H1 (cell line): ENCODE measurements at regions not wholly inside any gene's neighbourhood (a gene's known extent, or its start where the extent isn't known, plus 50 kb on each side); places are given as distances from the start of the nearest gene placed in this dataset.

ENCODE experiments used
- CTCF ChIA-PET: fragments of 300-600 bp; sonication (Branson Sonifier 250); formaldehyde crosslinking; loops from one replicate; lab custom pipeline; 2021; ENCODE audit not compliant: partially characterized antibody; lab: Charles Lee
- POLR2A ChIA-PET: fragments of 300-600 bp; sonication (Branson Sonifier 250); formaldehyde crosslinking; loops from one replicate; lab custom pipeline; 2021; ENCODE audit warnings: inconsistent platforms; ENCODE audit not compliant: partially characterized antibody; lab: Charles Lee
- DNase-seq, 2 experiments: peaks; one replicate each; pipeline versions ENCODE4 v3.0.0 to v3.0.0-alpha.2; 2010 to 2022; ENCODE audit warnings: low spot score in 2 of 2, low read depth in 1 of 2, mixed read lengths in 1 of 2
- FAIRE-seq: peaks from 2 replicates; lab custom pipeline; 2011; peaks lifted over from hg19 to GRCh38; lab: Jason Lieb, UNC
- H2AFZ ChIP-seq: 2 replicates; pipeline ENCODE4 v1.8.1; 2012; ENCODE audit warnings: low read length, inconsistent platforms
- H2AK5ac ChIP-seq: 2 replicates; pipeline ENCODE4 v1.6.1; 2013; ENCODE audit warnings: low read depth, low read length
- H2BK120ac ChIP-seq: replicated peaks from 2 replicates; pipeline ENCODE3; 2013; ENCODE audit warnings: low read depth, low read length, inconsistent platforms
- H2BK12ac ChIP-seq: 2 replicates; pipeline ENCODE4 v1.6.1; 2013; ENCODE audit warnings: low read depth, low read length
- H2BK15ac ChIP-seq: 2 replicates; pipeline ENCODE4 v1.6.1; 2013; ENCODE audit warnings: low read length
- H2BK20ac ChIP-seq: 2 replicates; pipeline ENCODE4 v1.6.1; 2013; ENCODE audit warnings: low read length
- H2BK5ac ChIP-seq: 2 replicates; pipeline ENCODE4 v1.6.1; 2013; ENCODE audit warnings: low read depth, low read length
- H3K14ac ChIP-seq: 2 replicates; pipeline ENCODE4 v1.6.1; 2013; ENCODE audit warnings: inconsistent platforms; ENCODE audit not compliant: insufficient read length
- H3K18ac ChIP-seq: 2 replicates; pipeline ENCODE4 v1.6.1; 2013; ENCODE audit warnings: low read length; ENCODE audit errors: extremely low read depth
- H3K23ac ChIP-seq: 2 replicates; pipeline ENCODE4 v1.6.1; 2013; ENCODE audit warnings: inconsistent platforms; ENCODE audit not compliant: insufficient read length
- H3K23me2 ChIP-seq: 2 replicates; pipeline ENCODE4 v1.6.1; 2013; ENCODE audit warnings: low read depth, low read length
- H3K27ac ChIP-seq: 2 replicates; pipeline ENCODE4 v1.6.1; 2011; ENCODE audit warnings: low read depth, low read length, inconsistent platforms
- H3K27me3 ChIP-seq, 4 experiments: replicated peaks in 1 of 4; 1 replicate in 1 of 4; 2 replicates in 3 of 4; pipeline versions ENCODE4 v1.6.1 to v1.8.1; 2011 to 2013; ENCODE audit warnings: low read length in 3 of 4, mild to moderate bottlenecking in 3 of 4, inconsistent platforms in 2 of 4, mixed read lengths in 2 of 4, moderate library complexity in 1 of 4; ENCODE audit not compliant: control insufficient read depth in 3 of 4, insufficient read depth in 3 of 4; ENCODE audit errors: extremely low read depth in 1 of 4
- H3K36me3 ChIP-seq, 4 experiments: 2 replicates each; pipeline versions ENCODE4 v1.6.1 to v1.8.1; 2011 to 2013; ENCODE audit warnings: mild to moderate bottlenecking in 4 of 4, low read length in 3 of 4, moderate library complexity in 2 of 4, control low read depth in 1 of 4, inconsistent platforms in 1 of 4; ENCODE audit not compliant: insufficient read depth in 4 of 4, control insufficient read depth in 2 of 4
- H3K4ac ChIP-seq: replicated peaks from 2 replicates; pipeline ENCODE3; 2013; ENCODE audit warnings: low read length, low read depth, mixed read lengths, inconsistent platforms; ENCODE audit not compliant: insufficient read length
- H3K4me1 ChIP-seq, 4 experiments: replicated peaks in 1 of 4; 1 replicate in 1 of 4; 2 replicates in 3 of 4; pipeline versions ENCODE4 v1.6.1 to v1.8.1; 2011 to 2013; ENCODE audit warnings: low read length in 3 of 4, inconsistent platforms in 2 of 4, mixed read lengths in 1 of 4; ENCODE audit not compliant: insufficient read depth in 4 of 4, control insufficient read depth in 3 of 4
- H3K4me2 ChIP-seq, 2 experiments: 2 replicates each; pipeline versions ENCODE4 v1.6.1 to v1.8.1; 2011 to 2013; ENCODE audit warnings: low read depth in 2 of 2, low read length in 2 of 2, control low read depth in 1 of 2, inconsistent platforms in 1 of 2, mild to moderate bottlenecking in 1 of 2; ENCODE audit not compliant: insufficient read depth in 1 of 2
- H3K4me3 ChIP-seq, 4 experiments: fragments of 200-600, 300-600 bp in 1 of 4; sonication (generic), shearing (Covaris generic), sonication (Bioruptor Twin) in 1 of 4; 2 replicates each; pipeline versions ENCODE4 v1.5.1 to v1.8.1; 2011 to 2016; ENCODE audit warnings: low read length in 4 of 4, low read depth in 3 of 4, control low read depth in 2 of 4, inconsistent platforms in 2 of 4, mild to moderate bottlenecking in 2 of 4, mixed read lengths in 1 of 4, moderate library complexity in 1 of 4; ENCODE audit not compliant: insufficient read depth in 2 of 4; ENCODE audit errors: extremely low read depth in 1 of 4
- H3K56ac ChIP-seq: replicated peaks from 2 replicates; pipeline ENCODE3; 2013; ENCODE audit warnings: low read depth, mild to moderate bottlenecking, mixed read lengths, low read length, inconsistent platforms; ENCODE audit not compliant: insufficient read length
- H3K79me1 ChIP-seq: 2 replicates; pipeline ENCODE4 v1.6.1; 2013; ENCODE audit warnings: low read depth, low read length, control low read depth
- H3K79me2 ChIP-seq, 2 experiments: 2 replicates each; pipeline versions ENCODE4 v1.6.1 to v1.8.1; 2012 to 2013; ENCODE audit warnings: low read length in 2 of 2, mild to moderate bottlenecking in 2 of 2, inconsistent platforms in 1 of 2; ENCODE audit not compliant: insufficient read depth in 2 of 2, control insufficient read depth in 1 of 2
- H3K9ac ChIP-seq, 4 experiments: replicated peaks in 1 of 4; 1 replicate in 1 of 4; 2 replicates in 3 of 4; pipeline versions ENCODE4 v1.6.1 to v1.8.1; 2011 to 2013; ENCODE audit warnings: low read depth in 3 of 4, low read length in 3 of 4, control low read depth in 2 of 4, mild to moderate bottlenecking in 2 of 4, moderate library complexity in 2 of 4, inconsistent platforms in 1 of 4; ENCODE audit errors: extremely low read depth in 1 of 4
- H3K9me3 ChIP-seq, 2 experiments: 2 replicates each; pipeline versions ENCODE4 v1.6.1 to v1.8.1; 2012 to 2013; ENCODE audit warnings: mild to moderate bottlenecking in 2 of 2, moderate library complexity in 2 of 2, control low read depth in 1 of 2, inconsistent platforms in 1 of 2, low read depth in 1 of 2, low read length in 1 of 2, mixed read lengths in 1 of 2; ENCODE audit not compliant: insufficient read depth in 2 of 2
- H4K20me1 ChIP-seq, 2 experiments: replicated peaks in 1 of 2; 2 replicates each; pipeline versions ENCODE3 to v1.8.1; 2011 to 2013; ENCODE audit warnings: inconsistent platforms in 2 of 2, low read length in 2 of 2, mild to moderate bottlenecking in 1 of 2; ENCODE audit not compliant: insufficient read depth in 2 of 2, control insufficient read depth in 1 of 2
- H4K5ac ChIP-seq: 2 replicates; pipeline ENCODE4 v1.6.1; 2013; ENCODE audit warnings: low read length, low read depth, mixed read lengths, inconsistent platforms; ENCODE audit not compliant: insufficient read length
- H4K8ac ChIP-seq: 2 replicates; pipeline ENCODE4 v1.8.0; 2013; ENCODE audit warnings: mild to moderate bottlenecking, moderate library complexity, low read length, inconsistent platforms; ENCODE audit not compliant: insufficient read depth; ENCODE audit errors: extremely low read depth
- H4K91ac ChIP-seq: replicated peaks from 2 replicates; pipeline ENCODE3; 2013; ENCODE audit warnings: low read length, mixed read lengths, inconsistent platforms; ENCODE audit not compliant: insufficient read length
- ATF3 ChIP-seq: IDR thresholded peaks from 2 replicates; pipeline ENCODE4 v1.6.1; 2011; ENCODE audit warnings: low read depth, mild to moderate bottlenecking, low read length; ENCODE audit not compliant: insufficient read depth
- CBX5 ChIP-seq: fragments of 300-800, 300-1000 bp; sonication (generic); IDR thresholded peaks from 2 replicates; pipeline ENCODE4 v1.7.1; 2016; ENCODE audit warnings: antibody characterized with exemption, low read length, low read depth
- EGR1 ChIP-seq: IDR thresholded peaks from 2 replicates; pipeline ENCODE4 v1.6.1; 2011; ENCODE audit warnings: low read depth, low read length, borderline replicate concordance
- JUND ChIP-seq: IDR thresholded peaks from 2 replicates; pipeline ENCODE4 v1.6.1; 2011; ENCODE audit warnings: mild to moderate bottlenecking, improper control_type of control experiment, low read length
- MAFK ChIP-seq: IDR thresholded peaks from 2 replicates; pipeline ENCODE4 v1.6.1; 2012; ENCODE audit warnings: low read depth, mild to moderate bottlenecking, improper control_type of control experiment, low read length
- NRF1 ChIP-seq: IDR thresholded peaks from 2 replicates; pipeline ENCODE4 v1.6.1; 2011; ENCODE audit warnings: mild to moderate bottlenecking, low read depth, low read length, improper control_type of control experiment
- RBBP5 ChIP-seq: IDR thresholded peaks from 2 replicates; pipeline ENCODE4 v1.7.1; 2012; ENCODE audit warnings: low read depth, mild to moderate bottlenecking, inconsistent platforms, low read length, moderate library complexity, borderline replicate concordance
- WGBS, 2 experiments: shearing (Covaris generic) in 1 of 2; methylation state at CpG; one replicate each; pipeline versions ENCODE4 v1.1.6 to v1.1.7; 2013 to 2015; ENCODE audit warnings: low lambda C conversion rate in 2 of 2, mixed read lengths in 2 of 2, inconsistent platforms in 1 of 2, low coverage in 1 of 2, missing lambda C conversion rate in 1 of 2; ENCODE audit not compliant: insufficient replicate concordance in 2 of 2, insufficient coverage in 1 of 2, insufficient read length in 1 of 2; ENCODE audit errors: extremely low coverage in 1 of 2, missing lambda C conversion rate in 1 of 2; 5-methylcytosine and 5-hydroxymethylcytosine counted together

GRCh38 chr10:69715899-69716606, 85.7 kb upstream of the COL13A1 start:
- WGBS, 2 experiments: 86% methylated on average over 13 of the region's 13 CpGs; no CpG with 5 or more reads in 1 of the 2 experiments
- CTCF ChIA-PET: interaction anchor here (0.6 to 35.5 kb wide), 44 partner anchors 8 to 657 kb away, joined by 3 to 992 read pairs (median 4); no protein-coding TSS in a partner anchor
- no peak overlapping the region for H2AFZ ChIP-seq

More at GRCh38 chr10:69715899-69716606, 85.7 kb upstream of the COL13A1 start:
- Histone ChIP-seq H2AK5ac (no peak overlapping the region), H3K9ac (no peak overlapping the region), H3K27ac (no peak overlapping the region), H3K4me1 (no peaks in the 10 kb centered on the region), H4K8ac (no peak overlapping the region; the same call in 1 of the 2 replicates), H3K79me2 (no peaks in the 10 kb centered on the region), H3K14ac (no peak overlapping the region), H2BK12ac (no peak overlapping the region), H3K27me3 (no peaks in the 10 kb centered on the region), H3K36me3 (no peaks in the 10 kb centered on the region), H2BK120ac (no peak overlapping the region), H2BK20ac (no peak overlapping the region), H3K56ac (no peak overlapping the region), H4K91ac (no peak overlapping the region), H2BK5ac (no peak overlapping the region), H3K4me3 (no peak overlapping the region), H4K5ac (no peak overlapping the region), H3K4ac (no peak overlapping the region), H2BK15ac (no peak overlapping the region), H3K18ac (no peak overlapping the region), H3K4me2 (no peak overlapping the region), H3K23ac (no peak overlapping the region), H3K23me2 (peaks cover 3% of the 10 kb centered on the region; the same call in 1 of the 2 replicates), H4K20me1 (no peaks in the 10 kb centered on the region), H3K79me1 (no peaks in the 10 kb centered on the region), H3K9me3 (0 out of 4 replicates have a peak, but pooled peaks cover 0 to 2% of the 10 kb centered on the region in 2 experiments)
- no peak for FAIRE-seq
- DNase-seq: no peak
- POLR2A ChIA-PET: no interaction called here
- TF ChIP-seq MAFK (no peak), NRF1 (no peak), CBX5 (no peak), JUND (no peak), EGR1 (no peak), ATF3 (no peak), RBBP5 (no peak)
